Dendritic cell treated with granulocyte-macrophage colony-stimulating factor and Interleukin-4, amounts not matched to agents 40 ng/mL and 50 ng/mL, for 4 days (primary cell): ENCODE measurements at regions not wholly inside any gene's neighbourhood (a gene's known extent, or its start where the extent isn't known, plus 50 kb on each side); places are given as distances from the start of the nearest gene placed in this dataset.
"Not testable (repeated sequence)": the region's sequence is repeated elsewhere in the genome, so short reads cannot be mapped to it uniquely, and the experiment has no call there.

Experiments used
- H3K27ac Mint-ChIP-seq: one replicate; pipeline ENCODE4 v1.8.0; 2022; ENCODE audit warnings: mild to moderate bottlenecking, mixed read lengths
- H3K27me3 Mint-ChIP-seq: one replicate; pipeline ENCODE4 v1.8.0; 2022; ENCODE audit warnings: mild to moderate bottlenecking, mixed read lengths
- H3K36me3 Mint-ChIP-seq: one replicate; pipeline ENCODE4 v1.8.0; 2022; ENCODE audit warnings: low read depth, mixed read lengths
- H3K4me1 Mint-ChIP-seq: one replicate; pipeline ENCODE4 v1.8.0; 2022; ENCODE audit warnings: low read depth, mixed read lengths
- H3K4me3 Mint-ChIP-seq: one replicate; pipeline ENCODE4 v1.8.0; 2022; ENCODE audit warnings: mild to moderate bottlenecking, moderate library complexity, mixed read lengths
- H3K9me3 Mint-ChIP-seq: one replicate; pipeline ENCODE4 v1.8.0; 2022; ENCODE audit warnings: mixed read lengths
- intact Hi-C: fragments of 100-400 bp; cut with micrococcal nuclease; formaldehyde crosslinking; loops from one replicate; pipeline ENCODE4 v1.15.0; 2022

- H3K27me3 Mint-ChIP-seq, result no peaks in the 10 kb centered on the region
- intact Hi-C loops, result no loop called here
- peaks cover 17% of the 10 kb centered on the region for H3K4me1 Mint-ChIP-seq
- H3K4me3 Mint-ChIP-seq, result no peak overlapping the region
- H3K36me3 Mint-ChIP-seq, result no peaks in the 10 kb centered on the region
- no peaks in the 10 kb centered on the region for H3K9me3 Mint-ChIP-seq
- no peak overlapping the region for H3K27ac Mint-ChIP-seq
Measured at GRCh38 chr6:134665029-134665723, 284.7 kb downstream of the ALDH8A1 start.

- no peak overlapping the region for H3K27ac Mint-ChIP-seq
- H3K27me3 Mint-ChIP-seq, result no peaks in the 10 kb centered on the region
- intact Hi-C loops, result no loop called here
- no peaks in the 10 kb centered on the region for H3K9me3 Mint-ChIP-seq
- H3K4me3 Mint-ChIP-seq, result no peak overlapping the region
- no peaks in the 10 kb centered on the region for H3K36me3 Mint-ChIP-seq
- H3K4me1 Mint-ChIP-seq, result peaks cover 14% of the 10 kb centered on the region
Measured at GRCh38 chr6:134663800-134664535, 285.9 kb downstream of the ALDH8A1 start.

GRCh38 chr6:134663356-134663755 lies 286.5 kb downstream of the ALDH8A1 start:
- Mint-ChIP-seq H3K27me3 (no peaks in the 10 kb centered on the region), H3K9me3 (no peaks in the 10 kb centered on the region), H3K27ac (no peak overlapping the region), H3K36me3 (no peaks in the 10 kb centered on the region), H3K4me1 (peaks cover 14% of the 10 kb centered on the region), H3K4me3 (no peak overlapping the region)
- intact Hi-C loops, result no loop called here

- intact Hi-C loops, result no loop called here
- Mint-ChIP-seq H3K9me3 (no peaks in the 10 kb centered on the region), H3K4me1 (peaks cover 16% of the 10 kb centered on the region), H3K27me3 (no peaks in the 10 kb centered on the region), H3K4me3 (no peak overlapping the region), H3K27ac (no peak overlapping the region), H3K36me3 (no peaks in the 10 kb centered on the region)
Measured at GRCh38 chr6:134662077-134662700, 287.7 kb downstream of the ALDH8A1 start.

- H3K36me3 Mint-ChIP-seq, intact Hi-C loops, H3K27ac Mint-ChIP-seq, H3K9me3 Mint-ChIP-seq, H3K27me3 Mint-ChIP-seq, H3K4me3 Mint-ChIP-seq: not testable (repeated sequence)
- H3K4me1 Mint-ChIP-seq, result peaks cover 19% of the 10 kb centered on the region
Measured at GRCh38 chr6:134659885-134660284, 290.0 kb downstream of the ALDH8A1 start.

GRCh38 chr6:134658596-134658995 lies 291.3 kb downstream of the ALDH8A1 start:
- no peaks in the 10 kb centered on the region for H3K36me3 Mint-ChIP-seq
- no peak overlapping the region for H3K27ac Mint-ChIP-seq
- intact Hi-C loops, result no loop called here
- no peak overlapping the region for H3K4me3 Mint-ChIP-seq
- no peaks in the 10 kb centered on the region for H3K9me3 Mint-ChIP-seq
- peaks cover 26% of the 10 kb centered on the region for H3K4me1 Mint-ChIP-seq
- peaks cover 1% of the 10 kb centered on the region for H3K27me3 Mint-ChIP-seq

- no peak overlapping the region for H3K27ac Mint-ChIP-seq
- intact Hi-C loops, result no loop called here
- H3K27me3 Mint-ChIP-seq, result peaks cover 1% of the 10 kb centered on the region
- no peaks in the 10 kb centered on the region for H3K36me3 Mint-ChIP-seq
- peaks cover 26% of the 10 kb centered on the region for H3K4me1 Mint-ChIP-seq
- H3K9me3 Mint-ChIP-seq, result no peaks in the 10 kb centered on the region
- no peak overlapping the region for H3K4me3 Mint-ChIP-seq
Measured at GRCh38 chr6:134657751-134658527, 292.0 kb downstream of the ALDH8A1 start.

- intact Hi-C loops, result no loop called here
- Mint-ChIP-seq H3K4me3 (no peak overlapping the region), H3K36me3 (no peaks in the 10 kb centered on the region), H3K27me3 (peaks cover 1% of the 10 kb centered on the region), H3K9me3 (no peaks in the 10 kb centered on the region), H3K27ac (no peak overlapping the region), H3K4me1 (peaks cover 26% of the 10 kb centered on the region)
Measured at GRCh38 chr6:134657343-134657742, 292.6 kb downstream of the ALDH8A1 start.

GRCh38 chr6:134654751-134655150 lies 295.1 kb downstream of the ALDH8A1 start:
- Mint-ChIP-seq H3K36me3 (no peaks in the 10 kb centered on the region), H3K27ac (no peak overlapping the region), H3K9me3 (no peaks in the 10 kb centered on the region), H3K4me1 (peaks cover 26% of the 10 kb centered on the region), H3K4me3 (no peak overlapping the region), H3K27me3 (peaks cover 7% of the 10 kb centered on the region)
- intact Hi-C loops, result no loop called here

- Mint-ChIP-seq H3K27me3 (peaks cover 7% of the 10 kb centered on the region), H3K9me3 (no peaks in the 10 kb centered on the region), H3K4me3 (no peak overlapping the region), H3K36me3 (no peaks in the 10 kb centered on the region), H3K4me1 (peaks cover 21% of the 10 kb centered on the region), H3K27ac (no peak overlapping the region)
- intact Hi-C loops, result no loop called here
Measured at GRCh38 chr6:134651519-134651918, 298.4 kb downstream of the ALDH8A1 start.

GRCh38 chr6:134647861-134648260 lies 302.0 kb downstream of the ALDH8A1 start:
- Mint-ChIP-seq H3K4me1 (no peaks in the 10 kb centered on the region), H3K36me3 (no peaks in the 10 kb centered on the region), H3K9me3 (no peaks in the 10 kb centered on the region), H3K4me3 (no peak overlapping the region), H3K27me3 (peaks cover 6% of the 10 kb centered on the region), H3K27ac (no peak overlapping the region)
- intact Hi-C loops, result loop anchor here (10.0 kb wide), 1 partner anchor 133 kb away; no protein-coding TSS in a partner anchor

- H3K4me3 Mint-ChIP-seq, result no peak overlapping the region
- H3K9me3 Mint-ChIP-seq, result no peaks in the 10 kb centered on the region
- intact Hi-C loops, result loop anchor here (5.0 to 10.0 kb wide), 2 partner anchors 128 to 206 kb away; no protein-coding TSS in a partner anchor
- no peaks in the 10 kb centered on the region for H3K36me3 Mint-ChIP-seq
- H3K27ac Mint-ChIP-seq, result no peak overlapping the region
- H3K4me1 Mint-ChIP-seq, result peaks cover 14% of the 10 kb centered on the region
- H3K27me3 Mint-ChIP-seq, result no peaks in the 10 kb centered on the region
Measured at GRCh38 chr6:134642819-134643218, 307.1 kb downstream of the ALDH8A1 start.

GRCh38 chr6:134642279-134642678 lies 307.6 kb downstream of the ALDH8A1 start:
- Mint-ChIP-seq H3K4me1 (peaks cover 14% of the 10 kb centered on the region), H3K4me3 (no peak overlapping the region), H3K9me3 (no peaks in the 10 kb centered on the region), H3K27me3 (no peaks in the 10 kb centered on the region), H3K27ac (no peak overlapping the region), H3K36me3 (no peaks in the 10 kb centered on the region)
- intact Hi-C loops, result loop anchor here (5.0 to 10.0 kb wide), 2 partner anchors 127 to 205 kb away; no protein-coding TSS in a partner anchor
